Endodermal cell (in vitro differentiated cells): ENCODE measurements at regions not wholly inside any gene's neighbourhood (a gene's known extent, or its start where the extent isn't known, plus 50 kb on each side); places are given as distances from the start of the nearest gene placed in this dataset.

Experiments
- DNase-seq: peaks from one replicate; pipeline ENCODE4 v3.0.0-alpha.2; 2017
- H3K27ac ChIP-seq: 2 replicates; pipeline ENCODE4 v1.5.1; 2013; ENCODE audit warnings: mild to moderate bottlenecking, low read depth, low read length, moderate library complexity
- H3K27me3 ChIP-seq: 2 replicates; pipeline ENCODE4 v1.6.1; 2013; ENCODE audit warnings: mild to moderate bottlenecking, low read length, moderate library complexity; ENCODE audit not compliant: insufficient read depth, control insufficient read depth, poor library complexity, severe bottlenecking
- H3K36me3 ChIP-seq: 2 replicates; pipeline ENCODE4 v1.7.0; 2013; ENCODE audit warnings: mild to moderate bottlenecking, low read length, moderate library complexity; ENCODE audit not compliant: control insufficient read depth, insufficient read depth
- H3K4me1 ChIP-seq: one replicate; pipeline ENCODE4 v1.7.0; 2013; ENCODE audit warnings: low read length; ENCODE audit not compliant: control insufficient read depth, insufficient read depth
- H3K4me3 ChIP-seq: 2 replicates; pipeline ENCODE4 v1.5.1; 2013; ENCODE audit warnings: mild to moderate bottlenecking, low read length, moderate library complexity
- H3K9ac ChIP-seq: 2 replicates; pipeline ENCODE4 v1.6.1; 2013; ENCODE audit warnings: mild to moderate bottlenecking, low read length, moderate library complexity; ENCODE audit not compliant: poor library complexity, severe bottlenecking; ENCODE audit errors: extremely low read depth
- H3K9me3 ChIP-seq: 2 replicates; pipeline ENCODE4 v1.6.1; 2013; ENCODE audit warnings: mild to moderate bottlenecking, low read length, moderate library complexity; ENCODE audit not compliant: control insufficient read depth
- H3K27ac Mint-ChIP-seq: 2 replicates; pipeline ENCODE4 v1.8.0; 2020; ENCODE audit warnings: mixed read lengths
- H3K27me3 Mint-ChIP-seq: 2 replicates; pipeline ENCODE4 v1.8.0; 2021; ENCODE audit warnings: mild to moderate bottlenecking, mixed read lengths; ENCODE audit not compliant: insufficient read depth
- H3K36me3 Mint-ChIP-seq: 2 replicates; pipeline ENCODE4 v1.8.0; 2020; ENCODE audit warnings: low read depth, mixed read lengths
- H3K4me1 Mint-ChIP-seq: 2 replicates; pipeline ENCODE4 v1.8.0; 2020; ENCODE audit warnings: mixed read lengths
- H3K4me3 Mint-ChIP-seq: 2 replicates; pipeline ENCODE4 v1.8.0; 2020; ENCODE audit warnings: mild to moderate bottlenecking, moderate library complexity, mixed read lengths
- H3K9me3 Mint-ChIP-seq: 2 replicates; pipeline ENCODE4 v1.8.0; 2020; ENCODE audit warnings: mild to moderate bottlenecking, mixed read lengths
- WGBS, 2 experiments: methylation state at CpG; one replicate each; pipeline versions ENCODE4 v1.1.5 to v1.1.7; 2013; ENCODE audit warnings: missing lambda C conversion rate in 2 of 2, mixed read lengths in 1 of 2; ENCODE audit not compliant: insufficient coverage in 1 of 2, insufficient read length in 1 of 2; 5-methylcytosine and 5-hydroxymethylcytosine counted together
- TF ChIP-seq, protein P1 (sequence below): fragments of 200-600 bp; sonication (generic); conservative IDR thresholded peaks from 2 replicates; pipeline ENCODE4 v1.5.0; 2021; ENCODE audit warnings: antibody characterized with exemption, mild to moderate bottlenecking

- Histone ChIP-seq H3K27ac (no peak overlapping the region), H3K36me3 (no peaks in the 10 kb centered on the region), H3K4me1 (no peaks in the 10 kb centered on the region), H3K9me3 (no peaks in the 10 kb centered on the region), H3K4me3 (no peak overlapping the region), H3K9ac (no peak overlapping the region), H3K27me3 (peaks cover 11% of the 10 kb centered on the region)
- no peak overlapping the region for H3K27ac Mint-ChIP-seq
- no peak overlapping the region for H3K4me3 Mint-ChIP-seq
- H3K36me3 Mint-ChIP-seq = no peaks in the 10 kb centered on the region
- H3K27me3 Mint-ChIP-seq = peaks cover 4% of the 10 kb centered on the region
- H3K9me3 Mint-ChIP-seq = no peaks in the 10 kb centered on the region
- no peaks in the 10 kb centered on the region for H3K4me1 Mint-ChIP-seq
- TF ChIP-seq, protein P1, sequence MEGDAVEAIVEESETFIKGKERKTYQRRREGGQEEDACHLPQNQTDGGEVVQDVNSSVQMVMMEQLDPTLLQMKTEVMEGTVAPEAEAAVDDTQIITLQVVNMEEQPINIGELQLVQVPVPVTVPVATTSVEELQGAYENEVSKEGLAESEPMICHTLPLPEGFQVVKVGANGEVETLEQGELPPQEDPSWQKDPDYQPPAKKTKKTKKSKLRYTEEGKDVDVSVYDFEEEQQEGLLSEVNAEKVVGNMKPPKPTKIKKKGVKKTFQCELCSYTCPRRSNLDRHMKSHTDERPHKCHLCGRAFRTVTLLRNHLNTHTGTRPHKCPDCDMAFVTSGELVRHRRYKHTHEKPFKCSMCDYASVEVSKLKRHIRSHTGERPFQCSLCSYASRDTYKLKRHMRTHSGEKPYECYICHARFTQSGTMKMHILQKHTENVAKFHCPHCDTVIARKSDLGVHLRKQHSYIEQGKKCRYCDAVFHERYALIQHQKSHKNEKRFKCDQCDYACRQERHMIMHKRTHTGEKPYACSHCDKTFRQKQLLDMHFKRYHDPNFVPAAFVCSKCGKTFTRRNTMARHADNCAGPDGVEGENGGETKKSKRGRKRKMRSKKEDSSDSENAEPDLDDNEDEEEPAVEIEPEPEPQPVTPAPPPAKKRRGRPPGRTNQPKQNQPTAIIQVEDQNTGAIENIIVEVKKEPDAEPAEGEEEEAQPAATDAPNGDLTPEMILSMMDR = no peak
- no peak for DNase-seq
Observed at GRCh38 chr14:49313108-49313507, 273.1 kb downstream of the RPS29 start.

DNA sequence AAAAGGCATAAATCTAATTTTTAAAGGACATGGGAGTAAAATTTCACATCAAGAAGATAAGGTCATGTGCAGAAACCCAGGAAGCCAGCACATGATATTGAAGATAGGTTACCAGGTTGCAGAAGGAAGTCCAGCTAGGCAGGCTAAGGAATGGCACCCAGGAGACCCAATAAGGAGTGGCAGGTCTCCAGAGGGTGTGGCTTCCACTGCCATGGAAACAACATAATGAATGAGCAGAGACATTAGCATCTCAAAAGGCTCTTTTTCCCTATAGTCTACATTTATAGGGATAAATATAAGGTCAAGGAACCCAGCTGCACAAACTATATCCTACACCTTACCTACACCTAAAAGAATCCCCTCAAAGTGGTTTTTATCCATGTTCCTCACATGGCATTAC, 275.9 kb downstream of the RPS29 start:
- Mint-ChIP-seq H3K27me3 (peaks cover 2% of the 10 kb centered on the region), H3K4me3 (no peak overlapping the region), H3K27ac (no peak overlapping the region), H3K36me3 (no peaks in the 10 kb centered on the region), H3K9me3 (no peaks in the 10 kb centered on the region), H3K4me1 (no peaks in the 10 kb centered on the region)
- Histone ChIP-seq H3K4me1 (no peaks in the 10 kb centered on the region), H3K36me3 (no peaks in the 10 kb centered on the region), H3K27me3 (peaks cover 11% of the 10 kb centered on the region), H3K9ac (no peak overlapping the region), H3K27ac (no peak overlapping the region), H3K4me3 (no peak overlapping the region), H3K9me3 (no peaks in the 10 kb centered on the region)
- TF ChIP-seq, protein P1 = no peak
- DNase-seq = peak; percentile 63

GRCh38 chr14:49306152-49306751, 279.9 kb downstream of the RPS29 start:
- Mint-ChIP-seq H3K4me1 (no peaks in the 10 kb centered on the region), H3K27ac (no peak overlapping the region)
- DNase-seq = no peak

More at GRCh38 chr14:49306152-49306751, 279.9 kb downstream of the RPS29 start:
- Histone ChIP-seq H3K9me3 (no peaks in the 10 kb centered on the region), H3K4me3 (no peak overlapping the region), H3K9ac (no peak overlapping the region), H3K4me1 (no peaks in the 10 kb centered on the region), H3K27me3 (peaks cover 11% of the 10 kb centered on the region), H3K27ac (no peak overlapping the region), H3K36me3 (no peaks in the 10 kb centered on the region)
- Mint-ChIP-seq H3K27me3 (peaks cover 4% of the 10 kb centered on the region), H3K4me3 (no peak overlapping the region), H3K36me3 (no peaks in the 10 kb centered on the region), H3K9me3 (no peaks in the 10 kb centered on the region)
- 0% methylated on average over 1 of the region's 1 CpG; no CpG with 5 or more reads in 1 of the 2 experiments for WGBS, 2 experiments
- TF ChIP-seq, protein P1 = peak; percentile 78
